ENCODE measurements at regions not wholly inside any gene's neighbourhood (a gene's known extent, or its start where the extent isn't known, plus 50 kb on each side); places are given as distances from the start of the nearest gene placed in this dataset.

DNA sequence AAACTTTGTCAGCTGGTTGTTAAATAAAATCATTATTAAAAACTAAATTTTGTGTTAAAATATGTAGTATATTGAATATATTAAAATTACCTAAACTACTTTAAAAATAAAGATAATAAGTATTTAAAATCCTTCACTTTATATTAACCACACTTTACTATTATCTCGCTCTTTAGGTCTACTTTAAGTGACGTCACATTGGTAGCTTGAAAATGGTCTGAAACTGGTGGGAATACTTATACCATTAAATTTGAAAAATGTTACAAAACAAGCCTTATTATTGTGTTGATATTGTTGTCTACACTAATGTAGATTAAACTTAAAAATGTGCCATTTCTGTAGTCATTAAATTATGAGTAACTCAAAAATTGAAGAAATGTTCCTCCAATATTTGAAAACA lies 77.6 kb downstream of the ZIC4 start:
- no peak for TF ChIP-seq CTCF (IDR thresholded peaks at IDR 0.05)
- TF ChIP-seq POLR2A (IDR thresholded peaks at IDR 0.05) = no peak

Data from right lobe of liver (tissue), 4 donors.